C1 segment of cervical spinal cord (tissue), 14 donors: ENCODE measurements at regions not wholly inside any gene's neighbourhood (a gene's known extent, or its start where the extent isn't known, plus 50 kb on each side); places are given as distances from the start of the nearest gene placed in this dataset.
"Not testable (repeated sequence)": the region's sequence is repeated elsewhere in the genome, so short reads cannot be mapped to it uniquely, and the experiment has no call there.

Experiments
- DNase-seq, 14 donors: peaks; one replicate each; lab custom pipeline; 2025; lab: John Stamatoyannopoulos, UW

DNA sequence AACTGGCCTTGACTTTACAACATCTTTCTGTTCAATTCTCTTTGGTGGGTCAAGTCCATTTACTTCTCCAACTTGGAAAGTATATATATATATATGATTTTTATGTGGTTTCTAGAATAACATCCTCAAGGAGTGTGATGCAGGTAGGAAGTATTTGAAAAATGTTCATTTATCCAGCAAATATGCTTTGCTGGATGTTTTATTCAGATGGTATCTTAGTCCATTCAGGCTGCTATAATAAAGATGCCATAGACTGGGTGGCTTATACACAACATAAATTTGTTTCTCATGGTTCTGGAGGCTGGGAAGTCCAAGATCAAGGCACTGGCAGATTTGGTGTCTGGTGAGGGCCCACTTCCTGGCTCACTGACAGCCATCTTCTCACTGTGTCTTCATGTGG, 168.7 kb upstream of the RASGRP1 start:
- no peak for DNase-seq

- DNase-seq = no peak
Observed at GRCh38 chr15:38740206-38740605, 175.6 kb upstream of the RASGRP1 start.

DNA sequence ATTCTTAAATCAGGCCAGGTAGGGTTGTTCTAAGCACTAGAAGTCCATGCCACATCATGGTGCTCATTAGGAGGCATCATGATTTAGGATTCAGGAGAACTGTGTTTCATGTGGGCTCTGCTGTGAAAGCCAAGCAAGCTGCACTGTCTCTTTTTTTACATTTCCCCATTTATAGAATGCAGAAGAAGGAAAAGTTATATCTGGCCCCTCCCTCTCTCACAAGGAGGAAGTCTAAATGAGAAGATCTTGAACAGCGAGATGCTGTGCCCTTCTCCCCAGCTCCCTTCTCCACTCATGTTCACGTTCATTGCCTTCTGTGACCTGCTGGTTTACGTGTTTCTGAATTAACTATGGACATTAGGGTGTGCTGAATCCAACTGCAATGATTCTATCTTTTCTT, 178.5 kb upstream of the RASGRP1 start:
- no peak for DNase-seq

GRCh38 chr15:38745126-38745525, 180.5 kb upstream of the RASGRP1 start:
- DNase-seq = no peak

DNA sequence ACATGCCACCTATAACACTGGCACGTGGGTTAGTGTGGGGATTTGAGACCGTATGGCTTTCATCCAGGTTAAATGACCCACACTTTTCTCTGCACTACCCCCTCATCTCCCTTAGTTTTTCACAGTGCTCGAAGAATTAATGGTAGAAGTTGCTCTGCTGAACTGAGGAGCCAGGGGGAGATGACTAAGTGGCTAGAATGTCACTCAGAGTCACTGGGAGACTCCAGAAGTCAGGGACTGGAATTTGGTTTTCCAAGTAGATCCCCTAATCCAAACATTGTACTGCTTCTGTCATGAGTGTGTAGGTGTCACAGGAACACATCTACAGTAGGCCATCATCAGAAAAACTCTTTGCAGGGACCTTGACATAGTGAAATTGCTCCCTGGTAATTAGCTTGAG, 181.0 kb upstream of the RASGRP1 start:
- DNase-seq = no peak

DNA sequence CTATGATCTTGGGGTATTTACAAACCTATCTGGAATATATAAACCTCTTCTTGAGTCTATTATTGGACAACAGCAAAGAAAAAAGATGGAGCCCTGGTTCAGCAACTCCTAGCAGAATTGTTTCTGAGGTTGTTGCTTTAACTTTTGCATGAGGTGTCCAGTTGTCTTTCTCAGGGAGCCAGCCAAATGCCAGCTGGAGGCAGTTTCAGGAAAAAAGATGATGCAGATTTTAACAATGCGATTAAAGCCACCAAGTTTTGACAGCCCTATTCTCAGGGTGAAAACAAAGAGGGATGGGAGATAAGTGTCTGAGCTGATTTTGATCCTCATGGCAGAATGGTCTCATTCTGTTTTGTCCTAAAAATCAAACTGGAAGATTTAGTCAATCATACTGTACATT, 181.6 kb upstream of the RASGRP1 start:
- DNase-seq = no peak

GRCh38 chr15:38748710-38749109, 184.1 kb upstream of the RASGRP1 start:
- DNase-seq = no peak

DNA sequence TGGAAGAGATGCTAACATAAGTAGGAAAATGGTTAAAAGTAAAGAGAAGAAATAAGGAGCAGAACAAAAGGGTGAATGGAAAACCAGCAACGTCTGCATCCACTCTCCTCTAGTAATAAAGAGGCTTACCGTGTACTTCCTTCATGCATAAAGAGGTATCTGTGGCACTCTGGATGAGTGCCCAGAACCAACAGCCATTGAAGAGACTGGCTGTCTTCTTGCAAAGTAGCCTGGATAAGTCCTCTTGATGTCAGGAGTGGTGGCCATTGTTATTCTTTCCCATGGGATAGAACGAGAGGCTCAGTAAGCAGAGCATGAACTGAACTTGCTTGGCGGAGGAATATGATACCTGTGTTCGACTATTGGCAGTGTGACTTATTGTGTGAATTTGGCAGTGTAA, 186.2 kb upstream of the RASGRP1 start:
- DNase-seq = no peak

DNA sequence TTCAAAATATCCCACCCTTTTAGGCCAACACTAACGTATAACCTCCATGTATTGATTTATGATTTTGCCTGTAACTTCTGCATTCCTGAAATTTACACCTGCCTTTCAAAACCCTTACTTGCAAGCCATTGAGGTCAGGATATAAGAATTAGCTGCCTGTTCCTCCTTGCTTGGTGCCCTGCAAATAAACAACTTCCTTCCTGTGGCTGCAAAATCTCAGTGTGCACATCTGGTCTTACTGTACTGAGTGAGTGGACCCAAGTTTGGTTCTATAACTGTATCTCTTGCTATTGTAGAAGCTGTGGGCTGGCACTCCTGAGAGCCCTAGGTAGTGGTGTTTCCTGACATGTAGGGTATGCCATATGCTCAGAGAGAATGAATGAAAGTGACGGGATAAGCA, 191.1 kb upstream of the RASGRP1 start:
- DNase-seq = no peak

- DNase-seq = no peak
Observed at GRCh38 chr15:38756441-38756840, 191.8 kb upstream of the RASGRP1 start.

DNA sequence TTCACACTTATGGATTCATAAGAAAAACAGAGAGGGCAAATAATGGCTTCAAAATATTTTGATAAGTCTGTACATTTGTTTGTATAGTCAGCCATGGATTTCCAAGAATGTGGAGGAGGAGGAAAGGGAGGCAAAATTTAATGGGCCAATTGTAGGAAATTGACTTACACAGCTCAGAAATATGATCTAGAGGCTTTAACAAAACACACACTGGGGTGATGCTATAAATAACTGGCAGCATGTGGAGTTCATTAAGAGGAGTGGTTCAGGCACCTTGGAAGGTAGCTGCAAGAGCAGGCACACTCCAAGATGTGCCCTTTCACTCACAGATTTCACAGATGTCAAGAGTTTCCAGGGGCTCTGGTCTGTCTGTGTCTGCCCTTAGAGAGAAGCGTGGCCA, 193.4 kb upstream of the RASGRP1 start:
- DNase-seq = no peak

DNA sequence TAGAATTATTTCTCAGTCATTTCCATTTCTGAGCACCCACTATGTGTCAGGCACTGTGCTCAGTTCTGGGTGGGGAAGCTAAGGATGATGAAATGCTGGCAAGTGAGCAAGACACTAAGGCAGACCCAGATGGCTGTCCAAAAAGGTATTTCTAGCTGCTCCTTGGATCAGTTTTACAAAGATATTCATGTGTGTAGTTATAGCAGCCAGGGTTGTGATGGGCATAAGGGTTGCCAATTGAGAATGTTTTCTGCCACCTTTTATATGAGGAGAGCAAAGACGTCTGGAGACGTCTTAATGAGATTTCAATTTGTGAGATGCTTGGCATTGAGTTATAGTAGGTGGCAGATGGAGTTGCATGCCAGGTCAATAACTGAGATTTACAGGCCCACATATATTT, 197.1 kb upstream of the RASGRP1 start:
- DNase-seq = no peak

- no peak for DNase-seq
Observed at GRCh38 chr15:38768970-38769369, 204.4 kb upstream of the RASGRP1 start.

DNA sequence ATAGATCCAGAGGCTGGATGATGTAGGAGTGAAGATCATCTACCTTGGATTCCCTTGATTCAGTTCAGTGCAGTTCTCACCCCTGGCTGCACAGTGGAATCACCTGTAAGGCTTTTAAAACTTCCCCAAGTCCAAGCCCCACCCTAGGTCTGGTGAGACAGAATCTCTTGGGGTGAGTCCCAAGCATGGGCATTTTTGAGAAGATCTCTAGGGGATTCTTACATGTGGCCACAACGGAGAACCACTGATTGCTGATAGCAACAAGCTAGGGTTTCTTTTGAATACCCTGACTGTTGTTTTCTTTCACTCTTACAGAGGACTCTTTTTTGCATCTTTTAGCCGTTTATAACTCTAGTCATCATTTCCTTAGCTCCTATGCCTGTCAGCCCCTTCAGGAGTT, 204.9 kb upstream of the RASGRP1 start:
- DNase-seq = no peak

DNA sequence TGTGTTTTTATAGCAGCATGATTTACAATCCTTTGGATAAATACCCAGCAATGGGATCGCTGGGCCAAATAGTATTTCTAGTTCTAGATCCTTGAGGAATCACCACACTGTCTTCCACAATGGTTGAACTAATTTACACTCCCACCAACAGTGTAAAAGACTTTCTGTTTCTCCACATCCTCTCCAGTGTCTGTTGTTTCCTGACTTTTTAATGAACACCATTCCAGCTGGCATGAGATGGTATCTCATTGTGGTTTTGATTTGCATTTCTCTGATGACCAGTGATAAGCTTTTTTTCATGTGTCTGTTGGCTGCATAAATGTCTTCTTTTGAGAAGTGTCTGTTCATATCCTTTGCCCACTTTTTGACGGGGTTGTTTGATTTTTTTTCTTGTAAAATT, 209.5 kb upstream of the RASGRP1 start:
- DNase-seq = not testable (repeated sequence)

DNA sequence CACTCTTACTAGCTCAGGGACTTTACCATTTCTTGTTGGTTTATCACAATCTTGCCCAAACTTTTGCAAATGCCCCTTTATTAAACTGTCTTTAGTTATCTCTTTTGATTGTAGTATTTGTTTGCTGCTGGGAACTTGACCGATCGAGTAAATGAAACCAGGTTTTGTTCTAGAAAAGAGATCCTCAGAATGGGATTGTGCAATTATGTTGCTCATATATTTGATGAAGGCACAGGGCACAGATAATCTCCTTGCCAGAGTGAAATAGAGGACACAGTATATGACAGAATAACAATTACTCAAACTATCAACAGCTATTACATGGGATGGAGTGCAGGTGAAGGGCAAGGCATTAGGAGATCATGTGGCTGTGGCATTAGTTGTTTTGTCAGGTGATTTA, 216.6 kb upstream of the RASGRP1 start:
- DNase-seq = no peak

- no peak for DNase-seq
Observed at GRCh38 chr15:38782156-38782555, 217.5 kb upstream of the RASGRP1 start.

- no peak for DNase-seq
Observed at GRCh38 chr15:38788918-38789317, 224.3 kb upstream of the RASGRP1 start.

GRCh38 chr15:38789566-38789965, 225.0 kb upstream of the RASGRP1 start:
- DNase-seq = no peak

GRCh38 chr15:38793206-38793810, 228.7 kb upstream of the RASGRP1 start:
- DNase-seq = no peak

- no peak for DNase-seq
Observed at GRCh38 chr15:38795471-38796245, 231.0 kb upstream of the RASGRP1 start.

GRCh38 chr15:38796589-38796988, 232.0 kb upstream of the RASGRP1 start:
- no peak for DNase-seq

DNA sequence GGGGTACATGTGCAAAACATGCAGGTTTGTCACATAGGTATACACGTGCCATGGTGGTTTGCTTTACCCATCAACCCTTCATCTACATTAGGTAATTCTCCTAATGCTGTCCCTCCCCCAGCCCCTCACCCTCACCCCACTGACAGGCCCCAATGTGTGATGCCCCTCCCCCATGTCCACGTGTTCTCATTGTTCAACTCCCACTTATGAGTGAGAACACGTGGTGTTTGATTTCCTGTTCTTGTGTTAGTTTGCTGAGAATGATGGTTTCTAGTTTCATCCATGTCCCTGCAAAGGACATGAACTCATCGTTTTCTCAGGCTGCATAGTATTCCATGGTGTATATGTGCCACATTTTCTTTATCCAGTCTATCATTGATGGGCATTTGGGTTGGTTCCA, 232.9 kb upstream of the RASGRP1 start:
- not testable (repeated sequence) for DNase-seq

DNA sequence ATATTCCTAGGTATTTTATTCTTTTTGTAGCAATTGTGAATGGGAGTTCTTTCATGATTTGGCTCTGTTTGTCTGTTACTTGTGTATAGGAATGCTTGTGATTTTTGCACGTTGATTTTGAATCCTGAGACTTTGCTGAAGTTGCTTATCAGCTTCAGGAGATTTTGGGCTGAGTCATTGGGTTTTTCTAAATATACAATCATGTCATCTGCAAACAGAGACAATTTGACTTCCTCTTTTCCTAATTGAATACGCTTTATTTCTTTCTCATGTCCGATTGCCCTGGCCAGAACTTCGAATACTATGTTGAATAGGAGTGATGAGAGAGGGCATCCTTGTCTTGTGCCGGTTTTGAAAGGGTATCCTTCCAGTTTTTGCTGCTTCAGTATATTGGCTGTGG, 234.6 kb upstream of the RASGRP1 start:
- not testable (repeated sequence) for DNase-seq
